ENCODE measurements at regions not wholly inside any gene's neighbourhood (a gene's known extent, or its start where the extent isn't known, plus 50 kb on each side); places are given as distances from the start of the nearest gene placed in this dataset.
"Not testable (repeated sequence)": the region's sequence is repeated elsewhere in the genome, so short reads cannot be mapped to it uniquely, and the experiment has no call there.

DNA sequence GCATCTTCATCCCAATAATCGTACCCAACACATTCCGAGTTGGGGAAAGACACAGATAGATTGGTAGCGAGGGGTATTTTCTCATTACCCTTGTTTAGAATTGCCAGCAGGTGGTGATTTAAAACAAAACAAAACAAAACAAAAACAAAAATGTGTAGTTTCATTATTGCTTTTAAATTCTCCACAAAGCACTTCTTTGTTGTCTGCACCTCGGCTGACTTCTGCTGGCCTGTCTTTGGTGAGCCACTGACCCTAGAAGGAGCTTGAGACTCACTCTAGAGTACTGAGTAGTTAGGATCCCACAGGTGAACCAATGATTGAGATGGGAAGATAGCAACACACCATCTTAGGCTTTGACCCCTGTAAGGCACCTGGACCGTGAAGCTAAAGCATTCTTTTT, 105.4 kb upstream of the BET1 start:
- no peak for DNase-seq

- no peak for DNase-seq
Observed at GRCh38 chr7:94111009-94111408, 106.9 kb upstream of the BET1 start.

GRCh38 chr7:94115316-94115715, 111.2 kb upstream of the BET1 start:
- no peak for DNase-seq

- DNase-seq, result no peak
Observed at GRCh38 chr7:94123136-94123535, 119.0 kb upstream of the BET1 start.

GRCh38 chr7:94127026-94127425, 122.9 kb upstream of the BET1 start:
- no peak for DNase-seq

GRCh38 chr7:94128072-94128471, 123.9 kb upstream of the BET1 start:
- no peak for DNase-seq

GRCh38 chr7:94129443-94130140, 125.4 kb upstream of the BET1 start:
- DNase-seq, result peak in 1 of 2 experiments; percentile 47

- DNase-seq, result no peak
Observed at GRCh38 chr7:94130716-94131115, 126.6 kb upstream of the BET1 start.

- DNase-seq, result no peak
Observed at GRCh38 chr7:94133460-94133859, 129.3 kb upstream of the BET1 start.

GRCh38 chr7:94135180-94135579, 131.0 kb upstream of the BET1 start:
- DNase-seq, result no peak

DNA sequence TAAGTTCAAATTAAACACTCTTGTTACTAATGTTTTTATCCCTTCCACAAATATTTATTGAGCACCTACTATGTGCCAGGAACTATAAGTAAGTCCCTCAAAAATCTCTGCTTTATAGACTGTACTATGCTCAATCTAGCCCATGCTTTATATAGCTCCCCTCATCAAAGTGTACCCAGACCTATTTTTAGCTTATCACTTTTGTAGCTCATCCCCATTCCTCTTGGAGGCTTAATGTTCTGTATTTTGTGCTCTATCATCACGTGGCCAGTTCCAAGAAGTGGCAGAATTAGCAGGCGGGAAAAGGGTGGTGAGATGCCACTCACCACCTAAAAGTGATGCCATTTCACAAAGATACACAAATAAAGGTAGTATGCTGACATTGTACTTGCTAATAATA, 138.1 kb upstream of the BET1 start:
- no peak for DNase-seq

DNA sequence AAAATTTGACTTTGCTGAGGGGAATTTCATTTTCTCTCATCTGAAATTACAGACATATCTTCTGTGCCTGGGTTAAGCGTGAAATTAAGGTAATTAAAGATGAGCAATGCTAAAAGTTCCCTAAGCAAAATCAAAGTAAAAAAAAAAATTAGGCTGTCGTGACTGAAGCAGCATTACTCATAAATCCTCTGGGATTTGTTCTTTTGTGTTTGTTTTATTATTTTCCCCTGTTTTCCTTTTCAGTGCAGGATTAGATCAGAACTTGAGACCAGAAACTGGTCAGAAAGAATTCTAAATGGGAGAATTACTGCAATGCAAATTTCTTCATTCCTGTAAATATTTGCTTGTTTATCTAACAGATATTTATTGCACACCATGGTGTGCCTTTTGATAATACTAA, 141.4 kb upstream of the BET1 start:
- DNase-seq, result no peak

DNA sequence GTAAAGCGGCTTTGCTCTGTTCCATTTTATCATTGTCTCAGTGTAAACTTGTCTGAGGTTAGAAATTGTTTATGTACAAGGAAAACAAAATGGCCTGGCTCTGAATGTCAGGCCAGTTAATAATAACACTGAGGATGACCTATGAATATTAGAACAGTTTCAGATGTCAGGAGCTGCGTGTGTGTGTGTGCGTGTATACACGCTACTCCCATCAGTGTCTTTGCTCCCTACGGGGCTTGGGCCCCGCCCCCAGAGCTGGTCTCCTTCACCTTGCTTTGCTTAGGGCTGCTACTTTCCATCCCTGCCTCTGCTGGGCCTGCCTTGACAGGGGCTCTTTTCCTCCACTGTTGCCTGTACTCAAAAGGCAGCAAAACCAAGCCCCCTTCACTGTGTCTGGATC, 142.3 kb upstream of the BET1 start:
- DNase-seq, result no peak

- DNase-seq, result no peak
Observed at GRCh38 chr7:94149789-94150545, 145.8 kb upstream of the BET1 start.

DNA sequence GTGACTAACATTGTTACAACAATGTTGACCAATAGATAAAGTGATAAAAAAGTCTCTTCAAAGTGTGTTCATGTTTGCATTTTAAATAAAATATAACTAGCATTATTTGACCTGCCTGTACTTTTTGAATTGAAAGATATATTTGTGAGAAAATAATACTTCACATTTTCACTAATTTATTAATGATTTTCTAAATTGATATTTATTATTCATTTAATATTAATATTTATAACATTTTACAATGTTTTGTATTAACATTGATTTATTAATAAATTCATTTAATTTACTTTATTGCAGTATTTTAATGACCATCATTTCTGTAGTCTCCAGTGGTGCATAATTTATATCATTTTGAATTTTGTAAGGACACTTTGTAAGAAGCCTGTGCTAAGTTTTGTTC, 150.0 kb upstream of the BET1 start:
- no peak for DNase-seq

- no peak for DNase-seq
Observed at GRCh38 chr7:94154858-94155257, 150.7 kb upstream of the BET1 start.

DNA sequence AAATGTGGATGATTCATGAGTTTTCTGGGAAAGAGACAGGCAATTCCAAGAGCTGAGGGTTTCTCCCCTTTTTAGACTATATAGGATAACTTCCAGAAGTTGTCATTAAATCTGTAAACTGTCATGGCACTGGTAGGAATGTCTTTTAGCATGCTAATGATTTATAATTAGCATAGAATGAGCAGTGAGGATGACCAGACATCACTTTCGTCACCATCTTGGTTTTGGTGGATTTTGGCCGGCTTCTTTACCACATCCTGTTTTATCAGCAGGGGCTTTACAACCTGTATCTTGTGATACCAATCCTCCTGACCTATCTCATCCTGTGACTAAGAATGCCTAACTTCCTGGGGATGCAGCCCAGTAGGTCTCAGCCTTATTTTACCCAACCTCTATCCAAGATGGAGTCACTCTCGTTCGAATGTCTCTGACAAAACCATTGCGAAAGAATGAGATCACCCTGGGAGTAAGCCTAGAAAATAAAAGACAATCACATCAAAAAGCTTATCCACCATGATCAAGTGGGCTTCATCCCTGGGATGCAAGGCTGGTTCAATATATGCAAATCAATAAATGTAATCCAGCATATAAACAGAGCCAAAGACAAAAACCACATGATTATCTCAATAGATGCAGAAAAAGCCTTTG, 153.6 kb upstream of the BET1 start:
- not testable (repeated sequence) for DNase-seq

DNA sequence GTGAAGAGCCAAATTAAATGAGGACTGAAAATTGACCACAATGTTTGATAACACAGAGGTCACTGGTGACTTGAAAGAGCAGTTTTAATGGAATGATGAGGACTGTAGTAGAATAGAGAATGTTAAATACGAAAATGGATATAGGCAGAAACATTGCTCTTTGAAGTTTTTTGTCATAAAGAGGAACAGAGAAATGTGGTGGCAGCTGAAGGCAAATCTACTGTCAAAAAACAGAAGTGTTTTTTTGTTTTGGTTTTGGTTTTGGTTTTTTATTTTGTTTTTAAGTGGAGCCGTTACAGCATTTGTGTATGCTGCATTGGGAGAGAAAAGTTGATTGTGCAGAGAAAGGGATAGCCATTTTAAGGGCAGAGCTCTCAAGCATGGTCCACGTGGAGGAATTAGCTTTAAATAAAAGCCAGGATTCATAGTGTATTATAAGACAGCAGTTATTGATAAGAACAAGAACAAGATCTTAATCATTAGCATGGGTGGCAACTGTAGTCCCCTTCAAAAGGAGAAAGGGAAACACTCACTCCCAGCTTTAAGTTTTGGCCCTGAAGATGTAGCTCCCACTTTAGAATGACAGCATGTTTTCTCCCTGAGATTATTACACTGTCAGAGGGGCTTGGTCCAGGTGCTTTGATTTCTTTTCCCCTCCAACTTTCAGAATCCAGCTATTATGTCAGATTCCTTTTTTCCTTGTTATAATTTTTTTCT, 156.7 kb upstream of the BET1 start:
- DNase-seq, result no peak

DNA sequence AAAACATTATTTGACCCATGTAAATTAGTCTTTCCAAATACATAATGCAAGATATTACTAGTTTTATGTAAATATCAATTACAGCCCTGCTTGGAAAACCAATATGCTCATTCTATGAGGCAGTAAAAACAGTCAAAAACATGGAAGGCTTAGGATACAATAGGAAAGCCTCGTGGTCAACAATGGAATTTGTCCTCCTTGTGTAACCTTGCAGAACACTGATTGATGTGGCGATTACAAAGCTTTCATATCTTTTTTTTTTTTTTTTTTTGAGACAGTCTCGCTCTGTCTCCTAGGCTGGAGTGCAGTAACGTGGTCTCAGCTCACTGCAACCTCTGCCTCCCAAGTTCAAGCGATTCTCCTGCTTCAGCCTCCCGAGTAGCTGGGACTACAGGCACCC, 157.3 kb upstream of the BET1 start:
- DNase-seq, result no peak

GRCh38 chr7:94169682-94170081, 165.5 kb upstream of the BET1 start:
- DNase-seq, result no peak

DNA sequence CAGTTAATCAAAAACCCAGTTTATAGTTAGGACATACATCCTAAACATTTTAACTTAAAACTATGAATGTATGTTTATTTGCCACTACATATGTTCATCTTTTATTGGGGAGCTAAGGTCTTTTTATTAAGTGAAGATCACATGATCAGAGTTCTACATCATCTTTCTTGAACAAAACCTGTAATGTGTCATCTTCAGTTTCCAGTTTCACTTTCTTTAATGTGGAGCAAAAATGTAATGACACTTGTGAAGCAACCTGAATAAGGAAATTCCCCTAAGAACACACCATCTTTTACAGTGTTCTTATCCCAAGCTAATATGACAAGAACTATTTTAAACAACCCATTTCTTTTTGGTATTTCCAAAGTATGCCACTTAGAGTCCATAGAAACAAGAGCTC, 166.7 kb upstream of the BET1 start:
- DNase-seq, result no peak

DNA sequence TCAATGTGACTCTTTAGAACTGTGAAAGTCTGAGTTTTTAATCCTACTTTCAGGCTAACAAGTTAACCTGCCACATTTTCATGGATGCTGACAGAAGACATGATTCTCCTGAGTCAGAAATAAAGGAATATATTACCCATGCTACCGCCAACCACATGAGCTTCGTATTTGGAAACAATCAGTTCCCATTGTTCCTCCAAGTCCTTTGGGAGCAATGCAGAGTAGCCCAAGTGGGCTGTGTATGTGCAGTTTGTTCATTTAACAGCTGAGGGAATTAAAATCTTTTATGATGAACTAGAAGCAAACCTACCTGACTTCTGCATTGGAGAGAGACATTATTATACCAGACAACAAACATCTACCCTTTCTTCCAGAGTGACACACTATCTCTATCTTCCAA, 169.3 kb upstream of the BET1 start:
- DNase-seq, result no peak

DNA sequence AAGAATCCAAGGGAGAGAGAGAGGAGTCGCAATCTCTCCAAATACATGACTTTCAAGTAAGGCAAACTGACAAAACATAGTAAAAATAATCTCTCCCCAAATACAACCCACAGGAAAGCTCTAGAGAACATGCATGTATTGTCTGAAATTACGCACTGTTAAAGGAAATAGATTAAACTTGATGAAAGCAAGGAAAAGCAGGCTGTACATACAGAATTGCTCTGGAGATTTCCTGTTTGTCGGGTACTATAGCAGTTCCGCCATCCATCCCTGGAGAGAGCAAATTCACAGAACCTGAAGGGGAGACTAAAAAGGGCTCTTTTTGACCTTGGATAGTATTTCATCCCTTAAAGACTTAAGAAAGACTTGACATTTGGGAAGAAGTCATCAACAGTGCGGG, 170.2 kb upstream of the BET1 start:
- no peak for DNase-seq

GRCh38 chr7:94174956-94175355, 170.8 kb upstream of the BET1 start:
- DNase-seq, result peak in 1 of 2 experiments; percentile 9

All from NCI-H524 (cell line).